WTC11 (cell line): ENCODE measurements at regions not wholly inside any gene's neighbourhood (a gene's known extent, or its start where the extent isn't known, plus 50 kb on each side); places are given as distances from the start of the nearest gene placed in this dataset.

ENCODE experiments used
- ATAC-seq: fragments of 200-7000 bp; cut with Tn5 transposase; 2 replicates; pipeline ENCODE4 v1.10.0; 2021; ENCODE audit warnings: mild to moderate bottlenecking, moderate library complexity
- CTCF ChIA-PET: fragments of 300-600 bp; sonication (Branson Sonifier 250); formaldehyde crosslinking; loops from one replicate; lab custom pipeline; 2021; ENCODE audit warnings: antibody characterized with exemption; lab: Charles Lee
- POLR2A ChIA-PET: fragments of 350-600 bp; sonication (Branson Sonifier 250); formaldehyde crosslinking; loops from one replicate; lab custom pipeline; 2021; ENCODE audit warnings: antibody characterized with exemption; lab: Charles Lee
- DNase-seq: peaks from one replicate; pipeline ENCODE4 v3.0.0; 2021; ENCODE audit warnings: low spot score
- H3K27ac Mint-ChIP-seq: 2 replicates; pipeline ENCODE4 v1.8.0; 2021; ENCODE audit warnings: mixed read lengths
- H3K27me3 Mint-ChIP-seq: 2 replicates; pipeline ENCODE4 v1.8.0; 2021; ENCODE audit warnings: low read depth, mild to moderate bottlenecking, moderate library complexity, mixed read lengths
- H3K36me3 Mint-ChIP-seq: 2 replicates; pipeline ENCODE4 v1.8.0; 2021; ENCODE audit warnings: mixed read lengths
- H3K4me1 Mint-ChIP-seq: 2 replicates; pipeline ENCODE4 v1.8.0; 2022; ENCODE audit warnings: mixed read lengths
- H3K4me3 Mint-ChIP-seq: 2 replicates; pipeline ENCODE4 v1.8.0; 2021; ENCODE audit warnings: mild to moderate bottlenecking, moderate library complexity, mixed read lengths
- H3K9me3 Mint-ChIP-seq: 2 replicates; pipeline ENCODE4 v1.8.0; 2021; ENCODE audit warnings: mixed read lengths
- AFF4 ChIP-seq: sonication (generic); formaldehyde crosslinking; IDR thresholded peaks from 2 replicates; pipeline ENCODE4 v1.8.1; 2023; ENCODE audit warnings: mild to moderate bottlenecking, missing genetic modification reagents, borderline replicate concordance
- ATF6 ChIP-seq: sonication (generic); formaldehyde crosslinking; IDR thresholded peaks from 2 replicates; pipeline ENCODE4 v1.8.1; 2023; ENCODE audit warnings: mild to moderate bottlenecking, missing genetic modification reagents
- GRHL2 ChIP-seq: fragments of 250-450 bp; sonication (Bioruptor Pico); IDR thresholded peaks from 2 replicates; pipeline ENCODE4 v1.8.0; 2022; ENCODE audit warnings: mild to moderate bottlenecking, moderate library complexity; ENCODE audit not compliant: insufficient replicate concordance, severe bottlenecking
- IRF1 ChIP-seq: sonication (generic); formaldehyde crosslinking; IDR thresholded peaks from 2 replicates; pipeline ENCODE4 v1.8.0; 2023; ENCODE audit warnings: missing genetic modification reagents
- MXD4 ChIP-seq: fragments of 250-450 bp; sonication (Bioruptor Pico); IDR thresholded peaks from 2 replicates; pipeline ENCODE4 v1.8.0; 2021; ENCODE audit warnings: mild to moderate bottlenecking, moderate library complexity, borderline replicate concordance
- NFATC4 ChIP-seq: fragments of 250-450 bp; sonication (Bioruptor Pico); IDR thresholded peaks from 2 replicates; pipeline ENCODE4 v1.9.0; 2021; ENCODE audit warnings: mild to moderate bottlenecking
- NFYB ChIP-seq: sonication (generic); formaldehyde crosslinking; conservative IDR thresholded peaks from 2 replicates; pipeline ENCODE4 v1.8.0; 2022; ENCODE audit warnings: low read depth, missing genetic modification reagents
- NR3C1 ChIP-seq: sonication (generic); formaldehyde crosslinking; conservative IDR thresholded peaks from 2 replicates; pipeline ENCODE4 v1.8.1; 2023; ENCODE audit warnings: low read depth, mild to moderate bottlenecking, missing genetic modification reagents
- OVOL2 ChIP-seq: fragments of 250-450 bp; sonication (Bioruptor Pico); IDR thresholded peaks from 2 replicates; pipeline ENCODE4 v1.9.0; 2021; ENCODE audit warnings: mild to moderate bottlenecking, borderline replicate concordance
- PRDM15 ChIP-seq: sonication (generic); formaldehyde crosslinking; IDR thresholded peaks from 2 replicates; pipeline ENCODE4 v1.8.0; 2022; ENCODE audit warnings: missing genetic modification reagents
- SOX15 ChIP-seq: fragments of 250-450 bp; sonication (Bioruptor Pico); IDR thresholded peaks from 2 replicates; pipeline ENCODE4 v1.9.0; 2021; ENCODE audit warnings: mild to moderate bottlenecking
- TEAD1 ChIP-seq: sonication (generic); formaldehyde crosslinking; IDR thresholded peaks from 2 replicates; pipeline ENCODE4 v1.8.0; 2022; ENCODE audit warnings: mild to moderate bottlenecking, missing genetic modification reagents
- USF1 ChIP-seq: sonication (generic); formaldehyde crosslinking; IDR thresholded peaks from 2 replicates; pipeline ENCODE4 v1.8.0; 2022; ENCODE audit warnings: mild to moderate bottlenecking, missing genetic modification reagents
- ZBTB43 ChIP-seq: sonication (generic); formaldehyde crosslinking; IDR thresholded peaks from 2 replicates; pipeline ENCODE4 v1.8.1; 2023; ENCODE audit warnings: mild to moderate bottlenecking, missing genetic modification reagents
- ZNF232 ChIP-seq: sonication (generic); formaldehyde crosslinking; IDR thresholded peaks from 2 replicates; pipeline ENCODE4 v1.8.0; 2022; ENCODE audit warnings: mild to moderate bottlenecking, missing genetic modification reagents
- ZNF263 ChIP-seq: sonication (generic); formaldehyde crosslinking; IDR thresholded peaks from 2 replicates; pipeline ENCODE4 v1.8.1; 2022; ENCODE audit warnings: low read depth, mild to moderate bottlenecking, moderate library complexity, missing genetic modification reagents
- ZNF532 ChIP-seq: fragments of 250-450 bp; sonication (Bioruptor Pico); IDR thresholded peaks from 2 replicates; pipeline ENCODE4 v1.9.0; 2021; ENCODE audit warnings: mild to moderate bottlenecking, borderline replicate concordance

GRCh38 chr9:126126807-126127206 lies 199.8 kb upstream of the MVB12B start:
- ATAC-seq (no peak), DNase-seq (no peak)
- POLR2A ChIA-PET = interaction anchor here (1.1 kb wide), 1 partner anchor 355 kb away, joined by 3 read pairs; no protein-coding TSS in a partner anchor
- Mint-ChIP-seq H3K27ac (no peak overlapping the region), H3K4me1 (no peaks in the 10 kb centered on the region), H3K4me3 (no peak overlapping the region), H3K27me3 (peaks cover 2% of the 10 kb centered on the region; the same call in 1 of the 2 replicates), H3K36me3 (no peaks in the 10 kb centered on the region), H3K9me3 (peaks cover 2% of the 10 kb centered on the region)
- CTCF ChIA-PET = no interaction called here
- TF ChIP-seq PRDM15 = no peak

GRCh38 chr9:126127591-126127990 lies 199.0 kb upstream of the MVB12B start:
- H3K4me3 Mint-ChIP-seq = no peak overlapping the region
- H3K27me3 Mint-ChIP-seq = peaks cover 2% of the 10 kb centered on the region; the same call in 1 of the 2 replicates
- no peak for ATAC-seq
- DNase-seq = no peak
- no peaks in the 10 kb centered on the region for H3K4me1 Mint-ChIP-seq
- CTCF ChIA-PET = no interaction called here
- no peak overlapping the region for H3K27ac Mint-ChIP-seq
- peaks cover 10% of the 10 kb centered on the region for H3K9me3 Mint-ChIP-seq
- POLR2A ChIA-PET = no interaction called here
- peaks cover under 1% of the 10 kb centered on the region for H3K36me3 Mint-ChIP-seq
- TF ChIP-seq ZNF532 (no peak), ZNF263 (no peak), NR3C1 (CRISPR knock-in tag) (no peak), MXD4 (CRISPR knock-in tag) (no peak), ZNF232 (CRISPR knock-in tag) (no peak), ZBTB43 (CRISPR knock-in tag) (no peak), AFF4 (CRISPR knock-in tag) (no peak), SOX15 (CRISPR knock-in tag) (no peak), OVOL2 (CRISPR knock-in tag) (no peak), NFATC4 (CRISPR knock-in tag) (no peak), TEAD1 (no peak), IRF1 (CRISPR knock-in tag) (no peak), NFYB (CRISPR knock-in tag) (no peak), ATF6 (CRISPR knock-in tag) (no peak), USF1 (CRISPR knock-in tag) (no peak), GRHL2 (no peak)
